ENCODE measurements at regions not wholly inside any gene's neighbourhood (a gene's known extent, or its start where the extent isn't known, plus 50 kb on each side); places are given as distances from the start of the nearest gene placed in this dataset.

DNA sequence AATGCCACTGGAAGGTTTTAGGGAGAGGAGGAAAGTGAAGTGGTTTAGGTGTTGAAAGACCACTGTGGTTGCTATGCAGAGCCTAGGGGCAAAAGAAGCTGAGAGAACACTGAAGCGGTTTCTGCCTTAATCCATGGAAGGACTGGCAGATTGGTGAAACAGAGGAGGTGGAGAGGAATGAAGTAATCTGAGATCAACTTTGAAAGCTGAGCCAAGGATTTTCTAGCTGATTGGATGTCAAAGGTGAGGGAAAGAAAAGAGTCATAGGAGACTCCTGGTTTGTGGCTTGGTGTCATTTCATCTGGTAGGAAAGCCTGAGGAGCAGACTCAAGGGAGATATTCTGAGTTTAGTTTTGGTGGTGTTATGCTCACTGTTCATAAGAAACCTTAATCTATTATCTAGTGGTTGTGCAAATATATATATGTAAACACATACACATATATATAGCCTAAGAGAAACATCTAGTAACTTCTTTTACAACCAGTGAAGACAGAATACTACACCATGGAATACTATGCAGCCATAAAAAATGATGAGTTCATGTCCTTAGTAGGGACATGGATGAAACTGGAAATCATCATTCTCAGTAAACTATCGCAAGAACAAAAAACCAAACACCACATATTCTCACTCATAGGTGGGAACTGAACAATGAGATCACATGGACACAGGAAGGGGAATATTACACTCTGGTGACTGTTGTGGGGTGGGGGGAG, 134.1 kb upstream of the CREB1 start:
- no peak for TF ChIP-seq EZH2phosphoT487 (IDR thresholded peaks at IDR 0.05; ENCODE audit: borderline replicate concordance)
- no peak for TF ChIP-seq CTCF (conservative IDR thresholded peaks at IDR 0.05; ENCODE audit: low read length)

Measured in Loucy (cell line).